Heart right ventricle (tissue), 16 donors: ENCODE measurements at regions not wholly inside any gene's neighbourhood (a gene's known extent, or its start where the extent isn't known, plus 50 kb on each side); places are given as distances from the start of the nearest gene placed in this dataset.

Source experiments
- ATAC-seq, 8 donors: fragments of 200-7000 bp; cut with Tn5 transposase; one replicate each; pipeline ENCODE4 v1.9.1; 2020; ENCODE audit warnings: mild to moderate bottlenecking in 8 of 8, moderate library complexity in 8 of 8, moderate number of reproducible peaks in 1 of 8
- DNase-seq, 2 donors: peaks; one replicate each; pipeline ENCODE4 v3.0.0-alpha.2; 2020
- H3K27ac ChIP-seq, 10 donors: fragments of 200-600 bp; sonication (generic) in 2 of 10; one replicate each; pipeline versions ENCODE4 v1.5.0 to v1.8.0; 2020 to 2022; ENCODE audit warnings: mild to moderate bottlenecking in 3 of 10
- H3K27me3 ChIP-seq, 7 donors: fragments of 200-600 bp; one replicate each; pipeline ENCODE4 v1.8.0; 2021 to 2022; ENCODE audit warnings: mild to moderate bottlenecking in 2 of 7
- H3K36me3 ChIP-seq, 9 donors: fragments of 200-600 bp; sonication (generic) in 1 of 9; one replicate each; pipeline versions ENCODE4 v1.5.0 to v1.8.0; 2020 to 2022; ENCODE audit warnings: mild to moderate bottlenecking in 2 of 9
- H3K4me1 ChIP-seq, 9 donors: fragments of 200-600 bp; sonication (generic) in 1 of 9; one replicate each; pipeline versions ENCODE4 v1.5.0 to v1.8.0; 2020 to 2022; ENCODE audit warnings: mild to moderate bottlenecking in 4 of 9
- H3K4me3 ChIP-seq, 10 donors: fragments of 200-600 bp; sonication (generic) in 2 of 10; one replicate each; pipeline versions ENCODE4 v1.5.0 to v1.8.0; 2020 to 2022; ENCODE audit warnings: mild to moderate bottlenecking in 7 of 10, moderate library complexity in 2 of 10
- H3K9me3 ChIP-seq, 11 donors: fragments of 200-600 bp in 10 of 11; sonication (generic) in 2 of 11; one replicate each; pipeline versions ENCODE4 v1.5.0 to v1.8.0; 2013 to 2022; ENCODE audit warnings: mild to moderate bottlenecking in 2 of 11, control low read depth in 1 of 11, moderate library complexity in 1 of 11
- CTCF ChIP-seq, 9 donors: fragments of 200-600 bp; sonication (generic) in 2 of 9; IDR thresholded peaks; one replicate each; pipeline versions ENCODE4 v1.5.0 to v1.8.0; 2021 to 2022; ENCODE audit warnings: antibody characterized with exemption in 9 of 9, mild to moderate bottlenecking in 5 of 9, moderate library complexity in 1 of 9
- WGBS, 2 donors: extraction: QIAGEN DNeasy Blood & Tissue Kit; methylation state at CpG; one replicate each; pipeline ENCODE4 v1.1.7; 2013; ENCODE audit warnings: inconsistent platforms in 1 of 2; 5-methylcytosine and 5-hydroxymethylcytosine counted together
- intact Hi-C, 10 donors: fragments of 100-400 bp; cut with DNase I; formaldehyde crosslinking; loops; one replicate each; pipeline versions ENCODE4 v1.11.1 to v1.14.2; 2022
- donor health status: Arrhythmogenic right ventricular cardiomyopathy.
- donor health status: ischemic (EF 13 %, LVEDD 7.1; RV severe dilation, severe dysfunction).
- donor health status: healthy with polysubstance abuse.
- donor health status: DM: no; HTN: yes; CAD: no.
- donor health status: DM: no; HTN: no; CAD: no.
- donor health status: ischemic (EF 25% LVEDD 6.9; RV normal size, moderate dysfunction).
- donor health status: ischemic (EF 25% LVEDD 5.7; RV mildly dilated, moderate dysfunction).
- donor health status: healthy.
- donor health status: DM: yes; HTN: yes; CAD: no.
- donor health status: Ischemic cardiomyopathy.
- donor health status: ischemic (EF 35%, LVEDD 5.7; RV mildly dilated, moderate dysfunction).
- donor health status: nonischemic (EF 11% LVEDD 7.7; RV severe dilation, severe dysfunction).
- donor health status: DM: yes; HTN: yes; CAD: no.
- donor health status: PGD.
- donor health status: ischemic (EF 29% LVEDD 5.4; RV normal size, mild dysfunction).
- donor health status: nonischemic (EF 23%, LVEDD 6.1; RV moderate dilation, normal function).

- 79% methylated on average over 6 of the region's 6 CpGs for WGBS, 2 donors
- intact Hi-C loops: no loop called here
- no peaks in the 10 kb centered on the region for H3K9me3 ChIP-seq
- ATAC-seq (no peak), DNase-seq (no peak)
- H3K4me3 ChIP-seq: no peak overlapping the region
- TF ChIP-seq CTCF (IDR thresholded peaks at IDR 0.05): no peak
- no peaks in the 10 kb centered on the region for H3K36me3 ChIP-seq
- H3K27me3 ChIP-seq: peaks cover 0 to 34% (median 6%) of the 10 kb centered on the region in 7 donors
- H3K27ac ChIP-seq: no peak overlapping the region
- H3K4me1 ChIP-seq: peaks cover 0 to 13% (median 0%) of the 10 kb centered on the region in 9 donors
These were observed 416.7 kb upstream of the CADM1 start for GRCh38 chr11:115920841-115921480.

- Histone ChIP-seq H3K27me3 (peaks cover 0 to 34% (median 6%) of the 10 kb centered on the region in 7 donors), H3K9me3 (no peaks in the 10 kb centered on the region), H3K4me1 (peaks cover 0 to 13% (median 0%) of the 10 kb centered on the region in 9 donors), H3K36me3 (no peaks in the 10 kb centered on the region), H3K4me3 (no peak overlapping the region), H3K27ac (no peak overlapping the region)
- intact Hi-C loops: no loop called here
- no peak for ATAC-seq
- TF ChIP-seq CTCF (IDR thresholded peaks at IDR 0.05): no peak
- 33 to 55% methylated on average over 1 of the region's 1 CpG for WGBS, 2 donors
- DNase-seq: no peak
These were observed 415.9 kb upstream of the CADM1 start for GRCh38 chr11:115920092-115920461.

DNA sequence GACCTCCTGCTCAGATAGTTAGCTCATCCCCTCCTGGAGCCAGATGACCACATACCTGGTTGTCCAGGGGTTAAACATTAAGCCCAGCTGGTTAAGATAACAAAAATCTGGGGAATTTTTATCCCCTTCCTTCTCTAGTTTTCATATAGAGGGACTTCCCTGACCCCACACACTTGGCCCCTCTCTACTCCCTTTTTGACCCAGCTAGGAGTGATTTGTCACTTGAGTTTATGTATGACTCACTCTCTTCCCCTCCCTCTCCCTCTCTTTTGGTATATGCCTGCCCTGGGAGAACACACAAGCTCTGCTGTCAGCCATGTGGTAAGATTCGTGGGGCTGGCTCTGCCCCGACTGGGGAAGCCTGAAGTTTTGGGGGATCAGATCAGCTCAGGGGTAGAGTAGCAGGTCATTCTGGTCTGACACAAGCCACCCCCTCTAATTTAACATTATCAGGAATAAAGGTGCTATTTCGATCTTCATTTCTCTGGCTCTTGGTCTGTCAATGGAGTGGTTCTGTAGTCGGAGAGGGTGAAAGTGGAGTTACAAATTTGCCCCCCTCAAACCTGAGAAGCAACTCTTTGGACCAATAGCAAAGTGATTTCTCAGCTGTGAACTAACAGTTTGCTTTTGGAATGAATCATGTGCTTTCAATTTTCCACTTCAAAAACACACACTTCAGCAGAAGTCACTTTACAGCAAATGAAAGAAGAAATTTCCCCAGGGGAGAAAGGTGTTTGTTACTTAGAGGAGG lies 415.3 kb upstream of the CADM1 start:
- 60 to 68% methylated on average over 4 of the region's 4 CpGs for WGBS, 2 donors
- ATAC-seq: peak in 5 of 8 donors; percentile 42 to 69 (median 55)
- intact Hi-C loops: no loop called here

GRCh38 chr11:115918576-115918975 lies 414.4 kb upstream of the CADM1 start:
- WGBS, 2 donors: 81 to 86% methylated on average over 2 of the region's 2 CpGs
- Histone ChIP-seq H3K4me3 (no peak overlapping the region), H3K36me3 (no peaks in the 10 kb centered on the region), H3K27me3 (peaks cover 0 to 34% (median 6%) of the 10 kb centered on the region in 7 donors), H3K9me3 (no peaks in the 10 kb centered on the region), H3K27ac (no peak overlapping the region), H3K4me1 (peaks cover 0 to 13% (median 0%) of the 10 kb centered on the region in 9 donors)
- no peak for TF ChIP-seq CTCF (IDR thresholded peaks at IDR 0.05)
- no peak for DNase-seq
- intact Hi-C loops: no loop called here
- ATAC-seq: peak in 2 of 8 donors; percentile 43 to 59

More for the DNA sequence above, 415.3 kb upstream of the CADM1 start:
- TF ChIP-seq CTCF (IDR thresholded peaks at IDR 0.05): no peak
- Histone ChIP-seq H3K4me1 (peaks cover 0 to 13% (median 0%) of the 10 kb centered on the region in 9 donors), H3K9me3 (no peaks in the 10 kb centered on the region), H3K36me3 (no peaks in the 10 kb centered on the region), H3K27ac (no peak overlapping the region), H3K4me3 (no peak overlapping the region), H3K27me3 (peaks cover 0 to 34% (median 6%) of the 10 kb centered on the region in 7 donors)
- DNase-seq: no peak
